ENCODE measurements at regions not wholly inside any gene's neighbourhood (a gene's known extent, or its start where the extent isn't known, plus 50 kb on each side); places are given as distances from the start of the nearest gene placed in this dataset.

- TF ChIP-seq POLR2AphosphoS5 (IDR thresholded peaks at IDR 0.05) (no peak), CTCF (IDR thresholded peaks at IDR 0.05) (peak; percentile 57 to 73 (median 65)), POLR2A (IDR thresholded peaks at IDR 0.05) (no peak), EP300 (IDR thresholded peaks at IDR 0.05; ENCODE audit: low read depth) (no peak)
Observed at GRCh38 chr10:21278491-21279216, 246.8 kb downstream of the SKIDA1 start.
